HCT116 (cell line): ENCODE measurements at regions not wholly inside any gene's neighbourhood (a gene's known extent, or its start where the extent isn't known, plus 50 kb on each side); places are given as distances from the start of the nearest gene placed in this dataset.

ENCODE experiments used
- ATAC-seq: fragments of 200-7000 bp; cut with Tn5 transposase; 2 replicates; pipeline ENCODE4 v1.9.1; 2020; ENCODE audit warnings: mild to moderate bottlenecking, moderate library complexity
- BruUV-seq: library from RNA; stranded (reverse); fragments of 400-500 nt; replicated peaks from 2 replicates; lab custom pipeline; 2021; lab: Mats Ljungman, UMichigan
- CTCF ChIA-PET: fragments of 300-600 bp; sonication (Branson Sonifier 250); formaldehyde crosslinking; loops from one replicate; lab custom pipeline; 2021; ENCODE audit warnings: antibody characterized with exemption; lab: Charles Lee
- POLR2A ChIA-PET: fragments of 300-600, 350-600 bp; sonication (Branson Sonifier 250); formaldehyde crosslinking; loops from one replicate; lab custom pipeline; 2021; ENCODE audit warnings: antibody characterized with exemption; lab: Charles Lee
- RAD21 ChIA-PET, 2 experiments: fragments of 300-600 bp; sonication (Branson Sonifier 250); formaldehyde crosslinking; loops; one replicate each; lab custom pipeline; 2023; ENCODE audit warnings: low total read pairs in 2 of 2; ENCODE audit not compliant: uncharacterized antibody in 2 of 2, unreplicated experiment in 2 of 2, low non-redundant PET in 1 of 2; lab: Charles Lee
- DNase-seq: peaks from one replicate; pipeline ENCODE4 v3.0.0-alpha.2; 2010; ENCODE audit warnings: low read depth, low spot score
- H2AFZ ChIP-seq: fragments of 200-600 bp; shearing (Covaris generic), sonication (generic); 2 replicates; pipeline ENCODE4 v1.6.1; 2017; ENCODE audit warnings: low read depth, mixed run types, mixed read lengths, antibody characterized with exemption, low read length; ENCODE audit not compliant: poor library complexity, severe bottlenecking
- H3K27ac ChIP-seq: 2 replicates; pipeline ENCODE4 v1.5.1; 2012; ENCODE audit warnings: low read depth, low read length
- H3K27me3 ChIP-seq: fragments of 200-600 bp; sonication (generic); 2 replicates; pipeline ENCODE4 v1.6.1; 2016; ENCODE audit warnings: mixed run types, low read length, mixed read lengths; ENCODE audit not compliant: insufficient read depth
- H3K36me3 ChIP-seq, 2 experiments: fragments of 200-500 bp in 1 of 2; fragments of 200-600 bp in 1 of 2; sonication (Bioruptor generic) in 1 of 2; sonication (generic) in 1 of 2; 2 replicates each; pipeline versions ENCODE4 v1.5.1 to v1.6.1; 2014 to 2016; ENCODE audit warnings: low read length in 2 of 2, inconsistent platforms in 1 of 2, mixed read lengths in 1 of 2, mixed run types in 1 of 2; ENCODE audit not compliant: insufficient read depth in 2 of 2, control insufficient read depth in 1 of 2
- H3K4me1 ChIP-seq, 2 experiments: fragments of 200-600 bp in 1 of 2; sonication (generic) in 1 of 2; 2 replicates each; pipeline versions ENCODE4 v1.5.1 to v1.6.1; 2012 to 2017; ENCODE audit warnings: low read length in 2 of 2, inconsistent platforms in 1 of 2, mild to moderate bottlenecking in 1 of 2, mixed read lengths in 1 of 2, mixed run types in 1 of 2, moderate library complexity in 1 of 2; ENCODE audit not compliant: insufficient read depth in 2 of 2, control insufficient read depth in 1 of 2
- H3K4me2 ChIP-seq: fragments of 200-600 bp; sonication (generic); 2 replicates; pipeline ENCODE4 v1.6.1; 2017; ENCODE audit warnings: mixed run types, low read length, mixed read lengths
- H3K4me3 ChIP-seq, 2 experiments: fragments of 200-600 bp in 1 of 2; sonication (generic) in 1 of 2; replicated peaks in 1 of 2; 2 replicates each; pipeline ENCODE4 v1.5.1; 2011 to 2016; ENCODE audit warnings: low read length in 2 of 2, control low read depth in 1 of 2, low read depth in 1 of 2, mild to moderate bottlenecking in 1 of 2, mixed read lengths in 1 of 2, mixed run types in 1 of 2
- H3K79me2 ChIP-seq: fragments of 200-600 bp; sonication (generic); 2 replicates; pipeline ENCODE4 v1.6.1; 2017; ENCODE audit warnings: mild to moderate bottlenecking, mixed run types, low read length, moderate library complexity, mixed read lengths; ENCODE audit not compliant: insufficient read depth
- H3K9ac ChIP-seq: fragments of 200-600 bp; sonication (generic); 2 replicates; pipeline ENCODE4 v1.6.1; 2016; ENCODE audit warnings: low read length, mixed read lengths
- H3K9me2 ChIP-seq: fragments of 200-600 bp; sonication (generic), shearing (Covaris generic); 2 replicates; pipeline ENCODE4 v1.6.1; 2017; ENCODE audit warnings: mixed run types, mild to moderate bottlenecking, moderate library complexity; ENCODE audit not compliant: insufficient read depth
- H3K9me3 ChIP-seq, 2 experiments: fragments of 200-500 bp in 1 of 2; fragments of 200-600 bp in 1 of 2; sonication (Bioruptor generic) in 1 of 2; sonication (generic) in 1 of 2; 2 replicates each; pipeline ENCODE4 v1.6.1; 2014 to 2017; ENCODE audit warnings: low read length in 2 of 2, mixed read lengths in 2 of 2, inconsistent platforms in 1 of 2, low read depth in 1 of 2, mild to moderate bottlenecking in 1 of 2, mixed run types in 1 of 2, moderate library complexity in 1 of 2; ENCODE audit not compliant: control insufficient read depth in 1 of 2, insufficient read depth in 1 of 2
- H4K20me1 ChIP-seq: fragments of 200-600 bp; sonication (generic), shearing (Covaris generic); 2 replicates; pipeline ENCODE4 v1.6.1; 2017; ENCODE audit warnings: mixed run types, mild to moderate bottlenecking, moderate library complexity; ENCODE audit not compliant: insufficient read depth
- ATF3 ChIP-seq: IDR thresholded peaks from 2 replicates; pipeline ENCODE4 v1.6.1; 2012
- CBX3 ChIP-seq: IDR thresholded peaks from 2 replicates; pipeline ENCODE4 v1.6.1; 2012; ENCODE audit warnings: low read depth
- CEBPB ChIP-seq: IDR thresholded peaks from 2 replicates; pipeline ENCODE4 v1.6.1; 2012; ENCODE audit warnings: low read depth
- FOSL1 ChIP-seq: IDR thresholded peaks from 2 replicates; pipeline ENCODE4 v1.6.1; 2012; ENCODE audit warnings: low read depth
- JUND ChIP-seq: IDR thresholded peaks from 2 replicates; pipeline ENCODE4 v1.6.1; 2012
- MAX ChIP-seq: IDR thresholded peaks from 2 replicates; pipeline ENCODE4 v1.6.1; 2012
- REST ChIP-seq: IDR thresholded peaks from 2 replicates; pipeline ENCODE4 v1.6.1; 2012; ENCODE audit warnings: low read depth
- SIN3A ChIP-seq: IDR thresholded peaks from 2 replicates; pipeline ENCODE4 v1.6.1; 2012; ENCODE audit warnings: low read depth
- SP1 ChIP-seq: IDR thresholded peaks from 2 replicates; pipeline ENCODE4 v1.6.1; 2012; ENCODE audit warnings: low read depth
- ZBTB33 ChIP-seq: IDR thresholded peaks from 2 replicates; pipeline ENCODE4 v1.6.1; 2011; ENCODE audit warnings: mild to moderate bottlenecking, low read length, moderate library complexity; ENCODE audit not compliant: insufficient replicate concordance; ENCODE audit errors: extremely low read depth
- ZFX ChIP-seq: fragments of 450-650 bp; IDR thresholded peaks from 2 replicates; pipeline ENCODE4 v1.6.1; 2017
- intact Hi-C: fragments of 100-400 bp; cut with micrococcal nuclease; formaldehyde crosslinking; loops from 2 replicates; pipeline ENCODE4 v1.10.0; 2022

GRCh38 chr11:116233561-116233960 is 539.2 kb downstream of the BUD13 start (continued):
- no peak for TF ChIP-seq SIN3A
- TF ChIP-seq, all 23 proteins: peak for 0

- POLR2A ChIA-PET, result no interaction called here
- RAD21 ChIA-PET, result no interaction called here
- CTCF ChIA-PET, result no interaction called here
- Histone ChIP-seq H3K79me2 (no peaks in the 10 kb centered on the region), H4K20me1 (no peaks in the 10 kb centered on the region), H3K4me3 (no peak overlapping the region), H3K9ac (no peak overlapping the region), H3K27ac (no peak overlapping the region), H3K36me3 (no peaks in the 10 kb centered on the region), H3K4me1 (no peaks in the 10 kb centered on the region), H3K4me2 (no peak overlapping the region)
- intact Hi-C loops, result no loop called here
- no peak for ATAC-seq
- no TSS peak for BruUV-seq
- no peak for DNase-seq
- TF ChIP-seq SP1 (no peak), CBX3 (no peak), FOSL1 (no peak), ZBTB33 (no peak), CEBPB (no peak), ZFX (no peak), ATF3 (no peak), MAX (no peak), JUND (no peak), REST (no peak)
- TF ChIP-seq, all 23 proteins: peak for 0
- Histone ChIP-seq H3K9me2 (no peaks in the 10 kb centered on the region), H2AFZ (no peak overlapping the region), H3K27me3 (no peaks in the 10 kb centered on the region), H3K9me3 (no peaks in the 10 kb centered on the region)
Observed at GRCh38 chr11:116232364-116232828, 540.4 kb downstream of the BUD13 start.
